ENCODE measurements at regions not wholly inside any gene's neighbourhood (a gene's known extent, or its start where the extent isn't known, plus 50 kb on each side); places are given as distances from the start of the nearest gene placed in this dataset.

DNA sequence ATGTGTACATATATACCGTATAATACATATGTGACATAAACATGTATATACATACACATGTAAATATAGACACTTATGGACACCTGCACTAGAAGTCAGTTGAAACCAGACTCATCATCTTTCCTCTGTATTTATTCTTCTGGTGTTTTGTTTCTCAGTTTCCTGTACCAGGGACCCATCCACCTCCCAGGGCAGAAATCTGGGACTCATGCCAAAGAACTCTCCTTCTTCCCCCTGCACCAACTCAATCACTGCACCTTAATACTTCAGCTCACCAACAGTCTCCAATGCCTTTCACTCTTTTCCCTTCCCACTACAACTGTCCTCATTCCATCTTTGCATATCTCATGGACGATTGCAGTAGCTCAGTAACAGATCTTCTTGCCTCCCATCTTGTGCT lies 428.0 kb downstream of the FBXO15 start:
- peak in 1 of 3 experiments; percentile 24 for DNase-seq

DNA sequence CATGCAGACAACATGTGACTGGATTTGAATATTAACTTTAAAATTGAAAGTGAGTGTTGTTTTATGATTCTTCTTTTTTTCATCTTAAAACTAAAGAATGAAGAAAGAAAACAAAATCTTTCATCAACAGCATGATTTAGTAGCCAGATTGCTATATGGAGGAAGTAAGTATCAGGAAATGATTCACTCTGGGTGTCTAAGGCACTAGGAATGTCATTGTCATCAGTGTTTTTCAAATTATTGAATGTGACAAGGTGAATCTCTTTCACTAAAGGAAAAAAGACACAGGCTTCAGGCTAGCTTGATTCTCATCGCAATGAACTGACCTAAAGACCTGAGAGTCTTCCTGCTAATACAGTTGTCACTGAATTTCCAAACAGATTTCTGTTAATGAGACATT lies 430.1 kb downstream of the FBXO15 start:
- no peak for DNase-seq

DNA sequence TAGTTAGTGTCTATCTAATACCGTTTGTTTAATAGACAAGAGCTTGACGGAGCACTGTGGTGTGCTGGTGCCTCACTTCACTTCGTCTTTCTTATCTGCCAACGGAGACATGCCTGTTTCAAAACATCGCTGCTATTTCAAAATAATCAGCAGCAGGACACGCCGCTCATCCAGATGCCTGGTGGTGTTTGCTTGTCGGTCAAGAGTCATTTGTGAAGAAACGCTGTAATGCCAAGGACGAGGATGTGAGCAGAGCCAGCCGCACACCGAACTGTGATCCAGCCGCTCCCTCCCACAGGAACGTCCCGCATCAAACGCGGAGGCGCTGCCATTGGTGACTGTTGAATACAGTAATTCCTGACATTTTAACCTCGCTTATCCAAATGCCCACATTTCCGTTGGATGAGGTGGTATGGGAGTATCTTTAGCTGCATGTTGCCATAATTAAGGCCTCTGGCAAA lies 432.4 kb downstream of the FBXO15 start:
- peak in 2 of 3 experiments; percentile 24 to 58 for DNase-seq

- no peak for DNase-seq
These were observed 433.2 kb downstream of the FBXO15 start for GRCh38 chr18:73714466-73714865.

- peak in 1 of 3 experiments; percentile 67 for DNase-seq
These were observed 436.4 kb downstream of the FBXO15 start for GRCh38 chr18:73711256-73711655.

- DNase-seq, result no peak
These were observed 439.0 kb downstream of the FBXO15 start for GRCh38 chr18:73708591-73708990.

- DNase-seq, result no peak
These were observed 440.6 kb downstream of the FBXO15 start for GRCh38 chr18:73707035-73707434.

GRCh38 chr18:73697353-73697752 lies 450.3 kb downstream of the FBXO15 start:
- DNase-seq, result no peak

DNA sequence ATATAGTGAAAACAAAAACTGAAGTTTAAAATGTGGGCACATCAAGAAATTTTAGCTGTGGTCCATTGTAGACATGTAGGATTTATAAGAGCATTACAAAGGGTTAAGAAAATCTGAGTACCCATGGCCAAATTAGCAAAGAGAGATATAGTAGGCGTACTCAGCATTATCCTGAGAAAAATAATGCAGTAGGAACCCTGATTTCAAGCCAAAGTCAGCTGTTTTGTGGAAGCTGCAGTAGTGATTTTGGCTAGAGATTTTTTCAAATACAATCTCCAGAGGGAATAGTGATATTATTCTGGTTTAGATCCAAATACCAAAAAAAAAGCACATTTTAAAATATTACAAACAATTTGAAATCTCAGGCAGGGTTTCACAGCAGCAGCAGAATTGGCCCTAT lies 450.9 kb downstream of the FBXO15 start:
- no peak for DNase-seq

- DNase-seq, result no peak
These were observed 451.5 kb downstream of the FBXO15 start for GRCh38 chr18:73696171-73696570.

- DNase-seq, result no peak
These were observed 454.5 kb downstream of the FBXO15 start for GRCh38 chr18:73693091-73693490.

GRCh38 chr18:73691624-73692023 lies 456.0 kb downstream of the FBXO15 start:
- no peak for DNase-seq

GRCh38 chr18:73691118-73691517 lies 456.5 kb downstream of the FBXO15 start:
- no peak for DNase-seq

DNA sequence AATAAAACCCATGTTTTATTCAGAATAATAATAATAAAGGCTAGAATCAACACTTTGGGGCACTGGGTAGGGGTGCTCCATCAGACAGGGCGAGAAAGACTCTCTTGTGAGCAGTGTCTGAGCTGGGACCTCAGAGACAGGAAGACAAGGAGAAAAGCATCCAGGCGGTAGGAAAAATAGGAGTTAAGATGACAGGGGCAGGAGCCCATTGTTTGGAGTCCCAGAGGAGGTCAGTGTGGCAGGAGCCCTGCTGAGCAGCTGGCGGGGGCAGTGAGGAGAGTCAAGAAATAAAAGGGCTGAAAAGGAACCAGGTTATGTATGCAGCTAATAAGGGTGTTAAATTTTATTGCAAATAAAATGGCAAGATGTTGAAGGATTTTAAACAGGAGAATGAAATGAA lies 457.4 kb downstream of the FBXO15 start:
- peak in 1 of 3 experiments; percentile 44 for DNase-seq

DNA sequence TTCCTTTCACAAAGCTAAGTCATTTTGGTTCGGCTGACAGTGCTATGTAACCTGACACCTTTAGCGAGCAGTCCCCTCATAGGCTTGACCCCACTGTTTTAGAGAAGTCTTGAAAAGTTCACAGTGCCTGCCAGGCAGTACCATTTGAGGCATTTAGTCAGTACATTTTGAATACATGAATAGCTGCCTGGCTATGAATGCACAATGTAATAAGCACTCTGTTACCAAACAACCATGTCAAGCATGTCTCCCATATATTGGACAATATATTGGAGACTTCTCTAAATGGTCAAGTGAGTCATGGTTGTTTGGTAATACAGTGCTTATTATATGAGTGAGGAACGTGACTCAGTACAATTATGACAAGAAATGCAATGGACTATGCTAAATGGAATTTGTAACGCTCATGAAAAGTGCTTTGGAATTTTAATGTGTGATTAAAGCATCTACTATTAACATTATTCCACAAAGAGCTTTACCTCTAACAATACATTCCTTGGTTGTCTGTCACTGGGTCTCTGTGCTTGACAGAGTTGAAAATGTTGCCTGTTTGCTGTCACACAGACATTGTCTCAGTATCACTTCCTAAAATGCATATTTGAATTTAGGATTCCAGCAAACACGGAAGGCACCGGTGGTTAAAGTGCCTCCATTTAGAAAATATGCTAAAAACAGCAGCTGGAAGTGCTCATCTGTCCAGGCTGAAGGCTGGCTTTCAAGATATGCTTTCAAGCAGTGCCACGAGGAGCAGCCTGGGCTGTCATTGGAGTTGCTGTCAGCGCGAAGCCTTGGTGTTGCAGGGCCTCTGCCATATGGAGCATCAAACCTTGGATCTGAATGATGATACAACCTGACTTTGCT lies 458.6 kb downstream of the FBXO15 start:
- DNase-seq, result peak in 1 of 3 experiments; percentile 2

DNA sequence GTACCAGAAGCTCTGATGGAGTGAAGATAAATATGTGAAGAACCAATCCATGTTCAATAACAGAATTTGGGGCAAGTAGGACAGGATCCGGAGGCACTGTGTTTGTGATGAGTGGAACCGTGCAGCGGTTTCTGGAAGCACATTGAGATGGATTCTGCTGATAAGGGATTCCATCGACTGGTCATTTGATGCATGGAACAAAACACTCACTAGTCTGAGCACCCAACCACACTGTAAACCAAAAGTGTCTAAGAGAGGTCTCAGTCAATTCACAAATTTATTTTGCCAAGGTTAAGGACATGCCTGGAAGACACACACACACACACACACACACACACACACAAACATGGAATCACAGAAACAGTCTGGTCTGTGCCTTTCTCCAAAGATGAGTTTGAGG lies 459.5 kb downstream of the FBXO15 start:
- DNase-seq, result no peak

- DNase-seq, result no peak
These were observed 463.0 kb downstream of the FBXO15 start for GRCh38 chr18:73684647-73685046.

DNA sequence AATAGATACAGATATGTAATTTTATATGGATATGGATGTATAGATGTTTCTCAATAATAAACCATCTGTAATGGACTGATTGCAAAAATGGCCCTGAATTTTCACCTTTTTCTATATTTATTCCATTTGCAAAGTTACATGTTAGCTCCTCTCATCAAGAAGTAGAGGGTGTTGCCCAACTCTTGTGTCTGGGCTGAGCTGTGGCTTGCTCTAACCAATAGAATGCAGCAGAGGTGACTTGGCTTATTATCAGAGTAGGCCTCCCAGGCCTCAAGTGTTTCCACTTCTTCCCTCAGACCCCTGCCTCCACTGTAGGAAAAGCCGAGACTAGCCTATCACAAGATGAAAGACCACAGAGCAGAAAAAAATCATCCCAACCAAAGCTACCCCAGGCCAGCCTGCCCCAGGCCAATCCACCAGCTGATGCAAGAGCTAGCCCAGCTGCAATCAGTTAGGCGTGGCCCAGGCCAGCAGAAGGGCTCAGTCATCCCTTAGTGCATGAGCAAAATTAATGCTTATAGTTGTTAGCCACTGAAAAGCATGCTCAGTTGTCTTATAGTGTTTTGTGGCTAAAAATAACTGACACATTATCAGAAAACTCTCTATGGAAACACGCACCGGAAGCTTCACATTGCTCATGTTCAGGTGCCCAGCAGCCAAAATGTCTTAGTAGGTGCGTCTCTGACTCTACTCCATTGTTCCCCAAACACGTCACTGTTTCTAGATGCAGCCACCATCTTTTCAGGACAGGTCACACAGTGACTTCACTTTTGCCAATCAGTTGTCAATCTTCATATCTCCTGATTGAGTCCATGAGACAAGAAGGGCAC lies 464.0 kb downstream of the FBXO15 start:
- DNase-seq, result no peak

DNA sequence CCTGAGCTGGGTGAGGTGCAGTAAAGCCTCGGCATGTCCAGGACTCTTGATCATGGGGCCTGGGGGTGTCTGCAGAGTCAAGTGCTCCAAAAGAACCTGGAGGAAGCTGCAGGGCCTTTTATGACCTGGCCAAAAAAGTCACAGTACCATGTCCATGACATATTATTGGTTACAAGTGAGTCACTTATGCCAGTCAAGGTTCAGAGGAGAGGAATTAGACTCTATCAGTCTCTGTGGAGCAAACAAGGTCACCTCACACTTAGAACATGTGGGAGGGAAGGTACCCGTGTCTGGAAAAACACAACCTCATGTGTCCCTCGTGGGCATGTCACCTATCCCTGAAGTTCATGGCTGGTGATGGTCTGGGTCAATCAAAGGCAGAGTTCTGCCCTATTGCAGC lies 465.7 kb downstream of the FBXO15 start:
- no peak for DNase-seq

DNA sequence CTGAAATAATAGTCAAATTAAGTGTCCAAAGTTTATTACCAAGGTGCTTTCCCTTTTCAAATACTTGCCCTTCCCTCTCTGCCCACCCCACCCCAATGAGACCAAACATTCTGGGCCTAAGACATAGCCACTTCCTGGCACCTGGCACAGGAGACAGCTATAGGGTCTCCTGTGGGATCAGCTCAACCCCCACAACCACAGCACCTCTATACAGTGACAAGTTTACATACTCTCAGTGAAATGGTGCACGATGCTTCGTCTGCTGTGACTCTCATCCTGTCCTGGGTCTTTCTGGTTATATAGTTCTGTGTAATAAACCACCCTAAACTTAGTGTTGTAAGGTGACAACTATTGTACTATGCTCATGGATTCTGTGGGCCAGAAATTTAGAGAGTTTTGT lies 466.2 kb downstream of the FBXO15 start:
- DNase-seq, result no peak

GRCh38 chr18:73679941-73680712 lies 467.5 kb downstream of the FBXO15 start:
- no peak for DNase-seq

DNA sequence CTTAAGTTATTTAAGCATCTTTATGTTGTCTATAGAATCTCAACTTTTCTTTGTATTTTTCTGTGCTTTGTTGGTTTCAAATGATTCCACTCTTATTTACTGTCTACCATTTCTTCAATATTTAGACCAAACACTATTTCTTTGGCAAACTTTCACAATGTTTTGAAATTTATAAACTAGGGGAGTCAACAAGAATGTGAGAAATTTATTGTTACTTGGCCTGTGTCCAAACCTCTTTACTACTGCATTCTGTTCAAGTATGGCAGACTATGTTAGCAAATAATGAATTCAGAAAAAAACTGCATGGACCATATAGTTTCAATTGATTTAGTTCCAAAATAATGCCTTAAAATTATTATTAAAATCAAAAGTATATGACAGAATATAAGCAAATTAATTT lies 470.2 kb downstream of the FBXO15 start:
- DNase-seq, result no peak
